ENCODE measurements at regions not wholly inside any gene's neighbourhood (a gene's known extent, or its start where the extent isn't known, plus 50 kb on each side); places are given as distances from the start of the nearest gene placed in this dataset.

GRCh38 chr20:22740829-22741228 lies 156.5 kb upstream of the FOXA2 start:
- no peak for DNase-seq

GRCh38 chr20:22744341-22745193 lies 160.2 kb upstream of the FOXA2 start:
- DNase-seq, result no peak

- DNase-seq, result no peak
Observed at GRCh38 chr20:22745194-22745500, 160.8 kb upstream of the FOXA2 start.

- no peak for DNase-seq
Observed at GRCh38 chr20:22746957-22747356, 162.6 kb upstream of the FOXA2 start.

- no peak for DNase-seq
Observed at GRCh38 chr20:22752324-22752723, 168.0 kb upstream of the FOXA2 start.

GRCh38 chr20:22757424-22758183 lies 173.2 kb upstream of the FOXA2 start:
- DNase-seq, result no peak

- no peak for DNase-seq
Observed at GRCh38 chr20:22758815-22759214, 174.4 kb upstream of the FOXA2 start.

- DNase-seq, result no peak
Observed at GRCh38 chr20:22762576-22763256, 178.3 kb upstream of the FOXA2 start.

GRCh38 chr20:22763257-22763906 lies 179.0 kb upstream of the FOXA2 start:
- no peak for DNase-seq

GRCh38 chr20:22768266-22769178 lies 184.2 kb upstream of the FOXA2 start:
- DNase-seq, result no peak

- no peak for DNase-seq
Observed at GRCh38 chr20:22770241-22770800, 185.9 kb upstream of the FOXA2 start.

- DNase-seq, result no peak
Observed at GRCh38 chr20:22771706-22772105, 187.3 kb upstream of the FOXA2 start.

GRCh38 chr20:22773344-22773743 lies 189.0 kb upstream of the FOXA2 start:
- DNase-seq, result no peak

GRCh38 chr20:22775256-22775655 lies 190.9 kb upstream of the FOXA2 start:
- DNase-seq, result no peak

GRCh38 chr20:22775671-22776139 lies 191.3 kb upstream of the FOXA2 start:
- DNase-seq, result no peak

- no peak for DNase-seq
Observed at GRCh38 chr20:22776369-22776768, 192.0 kb upstream of the FOXA2 start.

- DNase-seq, result no peak
Observed at GRCh38 chr20:22779878-22780277, 195.5 kb upstream of the FOXA2 start.

- no peak for DNase-seq
Observed at GRCh38 chr20:22781869-22782268, 197.5 kb upstream of the FOXA2 start.

GRCh38 chr20:22789676-22790075 lies 205.3 kb upstream of the FOXA2 start:
- DNase-seq, result no peak

GRCh38 chr20:22791396-22791795 lies 207.0 kb upstream of the FOXA2 start:
- DNase-seq, result no peak

- DNase-seq, result no peak
Observed at GRCh38 chr20:22791877-22792525, 207.6 kb upstream of the FOXA2 start.

Data from right kidney (tissue), 1 donor.